ENCODE measurements at regions not wholly inside any gene's neighbourhood (a gene's known extent, or its start where the extent isn't known, plus 50 kb on each side); places are given as distances from the start of the nearest gene placed in this dataset.
"Not testable (repeated sequence)": the region's sequence is repeated elsewhere in the genome, so short reads cannot be mapped to it uniquely, and the experiment has no call there.

DNA sequence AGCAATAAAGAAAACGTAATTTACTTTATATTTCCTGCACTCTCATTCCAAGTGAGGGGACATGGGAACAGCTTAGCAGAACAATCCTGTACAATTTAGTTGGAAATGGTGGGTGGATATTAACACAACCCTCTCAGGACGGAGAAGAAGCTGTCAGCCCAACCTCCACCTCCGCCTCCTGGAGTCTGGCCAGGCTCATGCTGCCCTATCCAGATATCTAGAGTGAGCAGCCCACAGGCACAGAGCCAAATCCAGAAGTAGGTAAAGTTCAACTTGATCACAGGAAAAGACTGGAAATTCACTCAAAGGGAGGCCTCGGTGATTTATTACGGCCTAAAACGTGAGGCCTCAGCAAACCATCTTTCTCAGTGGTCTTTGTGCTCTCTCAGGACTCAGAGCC is 877.3 kb upstream of the USP9Y start:
- TF ChIP-seq POLR2A, POLR2AphosphoS5 (IDR thresholded peaks at IDR 0.05): not testable (repeated sequence)
- TF ChIP-seq, protein P1, sequence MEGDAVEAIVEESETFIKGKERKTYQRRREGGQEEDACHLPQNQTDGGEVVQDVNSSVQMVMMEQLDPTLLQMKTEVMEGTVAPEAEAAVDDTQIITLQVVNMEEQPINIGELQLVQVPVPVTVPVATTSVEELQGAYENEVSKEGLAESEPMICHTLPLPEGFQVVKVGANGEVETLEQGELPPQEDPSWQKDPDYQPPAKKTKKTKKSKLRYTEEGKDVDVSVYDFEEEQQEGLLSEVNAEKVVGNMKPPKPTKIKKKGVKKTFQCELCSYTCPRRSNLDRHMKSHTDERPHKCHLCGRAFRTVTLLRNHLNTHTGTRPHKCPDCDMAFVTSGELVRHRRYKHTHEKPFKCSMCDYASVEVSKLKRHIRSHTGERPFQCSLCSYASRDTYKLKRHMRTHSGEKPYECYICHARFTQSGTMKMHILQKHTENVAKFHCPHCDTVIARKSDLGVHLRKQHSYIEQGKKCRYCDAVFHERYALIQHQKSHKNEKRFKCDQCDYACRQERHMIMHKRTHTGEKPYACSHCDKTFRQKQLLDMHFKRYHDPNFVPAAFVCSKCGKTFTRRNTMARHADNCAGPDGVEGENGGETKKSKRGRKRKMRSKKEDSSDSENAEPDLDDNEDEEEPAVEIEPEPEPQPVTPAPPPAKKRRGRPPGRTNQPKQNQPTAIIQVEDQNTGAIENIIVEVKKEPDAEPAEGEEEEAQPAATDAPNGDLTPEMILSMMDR (IDR thresholded peaks at IDR 0.05), result not testable (repeated sequence)
